ENCODE measurements at regions not wholly inside any gene's neighbourhood (a gene's known extent, or its start where the extent isn't known, plus 50 kb on each side); places are given as distances from the start of the nearest gene placed in this dataset.

GRCh38 chr16:85492295-85492864 is 120.7 kb upstream of the GSE1 start:
- no peak overlapping the region for H3K4me3 ChIP-seq (ENCODE audit: low read depth, low read length)
- no peak for TF ChIP-seq CTCF (IDR thresholded peaks at IDR 0.05; ENCODE audit: insufficient read depth, low read length)
- no peak for DNase-seq (ENCODE audit: low read depth)

- no peak overlapping the region for H3K4me3 ChIP-seq (ENCODE audit: low read depth, low read length)
- no peak for TF ChIP-seq CTCF (IDR thresholded peaks at IDR 0.05; ENCODE audit: insufficient read depth, low read length)
- DNase-seq (ENCODE audit: low read depth) = no peak
Measured at GRCh38 chr16:85494315-85494714, 118.8 kb upstream of the GSE1 start.

- no peak for TF ChIP-seq CTCF (IDR thresholded peaks at IDR 0.05; ENCODE audit: insufficient read depth, low read length)
- DNase-seq (ENCODE audit: low read depth) = no peak
- no peak overlapping the region for H3K4me3 ChIP-seq (ENCODE audit: low read depth, low read length)
Measured at GRCh38 chr16:85495259-85495658, 117.9 kb upstream of the GSE1 start.

GRCh38 chr16:85495823-85496538 is 117.1 kb upstream of the GSE1 start:
- H3K4me3 ChIP-seq (ENCODE audit: low read depth, low read length) = no peak overlapping the region
- DNase-seq (ENCODE audit: low read depth) = no peak
- TF ChIP-seq CTCF (IDR thresholded peaks at IDR 0.05; ENCODE audit: insufficient read depth, low read length) = no peak

- TF ChIP-seq CTCF (IDR thresholded peaks at IDR 0.05; ENCODE audit: insufficient read depth, low read length) = no peak
- no peak for DNase-seq (ENCODE audit: low read depth)
- no peak overlapping the region for H3K4me3 ChIP-seq (ENCODE audit: low read depth, low read length)
Measured at GRCh38 chr16:85497622-85498314, 115.4 kb upstream of the GSE1 start.

GRCh38 chr16:85498607-85499006 is 114.5 kb upstream of the GSE1 start:
- TF ChIP-seq CTCF (IDR thresholded peaks at IDR 0.05; ENCODE audit: insufficient read depth, low read length) = no peak
- DNase-seq (ENCODE audit: low read depth) = no peak
- no peak overlapping the region for H3K4me3 ChIP-seq (ENCODE audit: low read depth, low read length)

Data from fibroblast of the aortic adventitia (primary cell).